NCI-H146 treated with DMSO at 0.1 percent for 48 hours (cell line): ENCODE measurements at regions not wholly inside any gene's neighbourhood (a gene's known extent, or its start where the extent isn't known, plus 50 kb on each side); places are given as distances from the start of the nearest gene placed in this dataset.
"Not testable (repeated sequence)": the region's sequence is repeated elsewhere in the genome, so short reads cannot be mapped to it uniquely, and the experiment has no call there.

Experiments
- DNase-seq: peaks from one replicate; lab custom pipeline; 2025; ENCODE audit not compliant: unreplicated experiment; lab: John Stamatoyannopoulos, UW

GRCh38 chr5:36475942-36476341 lies 130.5 kb upstream of the SLC1A3 start:
- DNase-seq: not testable (repeated sequence)

DNA sequence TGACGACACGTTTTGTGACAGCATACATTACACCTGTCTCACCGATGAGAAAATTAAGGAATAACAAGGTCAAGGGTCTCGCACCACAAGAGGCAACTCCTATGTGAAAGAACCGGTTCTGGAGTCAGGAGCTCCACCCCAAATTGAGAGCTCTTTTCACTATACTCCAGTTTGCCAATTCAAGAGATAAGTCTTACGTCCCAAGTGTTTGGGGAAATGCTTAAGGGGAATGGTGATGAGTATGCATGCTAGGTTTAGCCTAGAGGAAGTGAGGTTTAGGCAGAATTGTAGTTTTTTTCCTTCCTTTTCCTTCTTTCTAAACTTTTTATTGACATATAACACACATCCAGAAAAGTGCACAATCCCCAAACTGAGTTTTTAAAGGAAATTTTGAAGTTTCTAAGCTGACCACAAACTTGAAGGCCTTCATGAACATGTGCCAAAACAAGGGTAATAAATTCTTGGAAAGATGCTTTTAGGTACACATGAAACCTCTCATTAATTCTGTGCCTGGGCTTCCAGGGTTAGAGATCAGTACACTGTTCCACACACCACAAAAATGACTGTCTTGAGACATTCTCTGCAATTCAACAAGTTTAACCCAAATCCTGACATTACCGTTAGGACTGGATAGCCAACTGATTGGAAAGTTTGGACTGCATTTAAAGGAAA lies 127.6 kb upstream of the SLC1A3 start:
- DNase-seq: no peak

- no peak for DNase-seq
Observed at GRCh38 chr5:36481454-36482120, 124.8 kb upstream of the SLC1A3 start.

GRCh38 chr5:36482812-36483211 lies 123.6 kb upstream of the SLC1A3 start:
- DNase-seq: no peak

- no peak for DNase-seq
Observed at GRCh38 chr5:36489505-36489904, 116.9 kb upstream of the SLC1A3 start.

GRCh38 chr5:36491856-36492255 lies 114.5 kb upstream of the SLC1A3 start:
- DNase-seq: no peak

DNA sequence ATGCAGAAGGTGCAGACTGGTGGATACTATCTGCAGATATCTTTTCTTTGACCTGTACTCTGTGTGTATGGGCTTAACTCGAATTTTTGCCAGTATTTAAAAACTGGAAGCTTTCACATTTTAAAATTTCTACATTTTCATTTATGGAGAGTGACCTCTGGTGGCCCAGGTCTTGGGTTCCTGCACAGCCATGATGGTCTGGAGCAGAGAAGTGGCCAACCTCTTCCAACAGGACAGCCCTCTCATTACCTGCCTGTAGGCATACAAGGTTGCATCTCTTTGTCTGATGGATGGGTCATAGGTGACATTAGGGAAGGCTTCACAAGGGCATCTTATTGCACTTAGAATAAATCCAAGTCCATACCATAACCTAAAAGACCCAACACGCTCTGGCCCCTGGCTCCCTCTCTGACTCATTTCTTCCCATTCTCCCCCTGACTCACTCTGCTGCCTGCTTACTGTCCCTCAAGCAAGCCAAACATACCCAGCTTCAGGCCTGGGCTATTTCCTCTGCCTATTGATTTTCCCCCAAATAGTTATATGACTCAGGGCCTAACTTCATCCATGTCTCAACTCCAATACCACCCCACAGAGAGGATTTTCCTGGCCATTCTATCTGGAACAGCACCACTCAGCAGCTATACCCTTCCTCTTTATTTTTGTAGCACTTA lies 113.3 kb upstream of the SLC1A3 start:
- no peak for DNase-seq

DNA sequence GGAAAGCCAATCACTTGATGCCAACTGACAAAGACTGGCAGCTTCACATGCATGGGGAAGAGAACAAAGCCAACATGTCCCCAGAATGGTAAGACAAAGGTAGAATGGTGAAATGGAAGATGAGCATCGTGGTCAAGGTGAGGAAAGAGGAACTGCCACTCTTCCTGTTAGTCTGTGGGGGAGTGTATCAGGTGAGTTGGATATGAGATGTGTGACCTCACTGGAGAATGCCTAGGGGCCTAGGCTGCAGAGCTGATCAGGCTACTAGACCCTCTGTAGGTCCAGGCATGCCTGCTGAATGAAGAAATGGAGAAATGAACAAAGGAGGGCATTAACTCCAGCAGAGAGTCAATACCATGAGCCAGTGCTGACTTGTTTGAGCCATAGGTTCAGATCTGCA lies 112.4 kb upstream of the SLC1A3 start:
- DNase-seq: no peak

- DNase-seq: no peak
Observed at GRCh38 chr5:36494841-36495601, 111.4 kb upstream of the SLC1A3 start.

DNA sequence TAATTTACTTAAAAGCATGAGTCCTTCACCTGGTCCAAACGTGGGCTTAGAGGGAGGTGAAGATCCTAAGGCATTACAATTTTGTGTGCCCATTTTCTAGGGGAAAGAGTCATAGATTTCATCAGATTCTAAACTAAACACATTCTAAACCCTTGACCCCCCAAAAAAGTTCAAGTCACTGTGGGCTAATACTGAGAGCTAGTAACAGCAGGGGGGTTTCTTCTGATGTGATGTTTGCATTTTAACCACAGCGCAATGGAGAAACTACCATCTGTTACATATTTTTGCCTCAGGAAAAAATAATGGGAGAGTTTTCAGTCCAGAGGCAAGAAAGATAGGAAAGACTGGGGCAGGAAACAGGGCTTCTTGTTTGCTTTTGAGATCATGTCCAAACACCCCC lies 110.8 kb upstream of the SLC1A3 start:
- no peak for DNase-seq

GRCh38 chr5:36496471-36496870 lies 109.9 kb upstream of the SLC1A3 start:
- DNase-seq: no peak

DNA sequence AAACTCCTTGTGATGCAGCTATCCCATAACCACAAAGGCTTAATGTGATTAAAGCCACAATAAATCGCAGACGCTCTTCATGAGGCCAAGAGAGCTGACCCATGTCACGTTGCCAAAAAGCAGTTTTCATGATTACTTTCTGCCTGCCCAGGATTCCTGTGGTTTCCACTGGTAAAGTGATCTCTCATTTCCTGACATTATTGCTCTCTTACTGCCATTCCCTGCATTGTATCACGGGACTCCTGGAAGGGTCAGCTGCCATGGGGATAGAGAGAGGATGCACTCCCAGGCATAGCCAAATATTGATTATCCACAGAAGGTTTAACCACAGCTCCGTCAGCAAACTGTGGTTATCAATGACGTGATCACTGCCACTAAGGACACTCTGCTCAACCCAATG lies 103.8 kb upstream of the SLC1A3 start:
- no peak for DNase-seq

- DNase-seq: no peak
Observed at GRCh38 chr5:36505021-36505420, 101.4 kb upstream of the SLC1A3 start.

GRCh38 chr5:36507332-36507952 lies 99.0 kb upstream of the SLC1A3 start:
- peak; percentile 3 for DNase-seq

- not testable (repeated sequence) for DNase-seq
Observed at GRCh38 chr5:36508331-36508730, 98.1 kb upstream of the SLC1A3 start.

DNA sequence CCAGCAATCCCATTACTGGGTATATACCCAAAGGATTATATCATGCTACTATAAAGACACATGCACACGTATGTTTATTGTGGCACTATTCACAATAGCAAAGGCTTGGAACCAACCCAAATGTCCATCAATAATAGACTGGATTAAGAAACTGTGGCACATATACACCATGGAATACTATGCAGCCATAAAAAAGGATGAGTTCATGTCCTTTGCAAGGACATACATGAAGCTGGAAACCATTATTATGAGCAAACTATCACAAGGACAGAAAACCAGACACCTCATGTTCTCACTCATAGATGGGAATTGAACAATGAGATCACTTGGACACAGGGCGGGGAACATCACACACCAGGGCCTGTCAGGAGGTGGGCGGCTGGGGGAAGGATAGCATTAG lies 92.8 kb upstream of the SLC1A3 start:
- not testable (repeated sequence) for DNase-seq

DNA sequence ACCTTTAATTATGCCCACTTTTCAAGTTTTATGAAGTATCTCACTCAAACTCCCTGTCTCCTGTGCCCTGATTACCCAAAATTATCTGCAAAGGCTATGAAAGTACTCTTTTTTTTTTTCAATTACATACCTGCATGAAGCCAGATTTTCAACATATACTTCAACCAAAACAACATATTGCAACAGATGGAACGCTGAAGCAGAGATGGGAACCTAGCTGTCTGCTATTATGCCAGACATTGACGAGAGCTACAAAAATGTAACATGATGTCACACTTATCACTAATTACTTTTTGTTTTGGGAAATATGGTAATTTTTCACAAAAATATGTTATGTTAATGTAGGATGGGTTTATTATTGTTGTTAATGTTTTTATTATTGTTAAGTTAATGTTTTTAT lies 86.5 kb upstream of the SLC1A3 start:
- no peak for DNase-seq

GRCh38 chr5:36521219-36521618 lies 85.2 kb upstream of the SLC1A3 start:
- DNase-seq: no peak

DNA sequence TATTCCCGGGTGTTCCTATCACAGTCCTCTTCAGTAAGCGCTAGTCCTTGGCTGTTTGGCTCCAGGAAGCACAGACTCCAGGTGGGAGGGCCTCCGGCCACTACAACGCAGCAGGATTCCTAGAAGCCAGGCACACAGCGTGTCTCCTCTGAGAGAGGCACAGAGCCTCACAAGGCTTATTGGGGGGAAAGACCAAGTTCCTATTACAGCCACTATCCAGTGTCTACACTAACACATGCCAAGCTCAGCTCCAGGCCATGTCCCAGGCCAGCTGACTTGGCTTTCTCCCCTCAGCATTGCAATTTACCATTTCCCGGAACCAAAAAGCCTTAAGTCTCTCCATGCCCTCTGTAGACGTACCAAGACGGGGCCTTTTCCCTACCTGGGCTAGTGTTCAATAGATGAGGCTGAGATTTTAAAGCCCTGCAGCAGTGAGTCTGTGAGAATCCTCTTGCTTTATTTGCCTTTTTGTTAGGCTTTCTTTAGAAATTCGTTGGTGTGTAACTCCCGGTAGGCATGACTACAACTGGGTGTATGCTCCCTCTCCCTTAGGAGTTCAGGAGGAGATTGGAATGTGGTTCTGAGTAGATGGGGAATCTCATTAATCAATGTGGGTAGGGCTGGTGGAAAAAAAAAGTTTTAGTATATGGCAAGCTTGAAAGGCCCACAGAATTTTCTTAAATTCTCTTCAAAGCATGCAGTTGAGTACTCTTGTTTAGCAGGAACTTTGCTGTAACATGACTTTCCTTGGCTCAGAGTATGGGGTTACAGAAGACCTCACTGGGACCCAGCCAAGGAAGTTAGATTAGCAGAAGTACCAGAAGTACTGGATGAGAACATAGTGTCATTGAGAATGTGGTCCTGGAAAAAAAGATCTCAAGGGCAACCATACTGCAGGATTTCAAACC lies 84.3 kb upstream of the SLC1A3 start:
- no peak for DNase-seq

- DNase-seq: no peak
Observed at GRCh38 chr5:36522746-36523065, 83.7 kb upstream of the SLC1A3 start.
